HuH-7.5 (cell line): ENCODE measurements at regions not wholly inside any gene's neighbourhood (a gene's known extent, or its start where the extent isn't known, plus 50 kb on each side); places are given as distances from the start of the nearest gene placed in this dataset.

Experiments used
- DNase-seq: peaks from one replicate; pipeline ENCODE4 v3.0.0; 2011; ENCODE audit warnings: low spot score

DNA sequence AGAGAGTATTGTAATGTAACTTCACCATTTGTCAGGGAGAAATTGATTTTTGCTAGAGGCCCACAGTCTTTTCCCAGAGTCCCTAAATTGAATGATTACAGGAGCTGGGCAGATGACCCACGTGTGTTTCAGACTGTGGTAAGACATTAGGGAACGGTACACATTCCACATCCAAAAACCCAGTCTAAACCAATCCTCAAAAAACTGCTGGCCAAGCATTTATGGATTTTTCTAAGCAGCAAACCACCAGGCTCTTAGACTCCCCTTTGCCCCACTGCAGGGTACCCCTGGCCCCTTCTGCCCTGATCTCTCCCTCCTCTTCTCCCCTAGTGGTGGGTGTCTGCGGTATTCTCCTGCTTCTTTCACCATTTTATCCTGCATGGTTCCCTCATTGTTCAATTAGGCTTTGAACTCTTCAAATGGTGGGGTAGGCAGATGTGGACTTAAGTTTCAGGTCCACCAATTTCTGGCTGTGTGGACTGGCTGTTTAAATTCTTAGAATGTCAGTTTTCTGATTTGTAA is 135.5 kb upstream of the SORCS3 start:
- DNase-seq = no peak

DNA sequence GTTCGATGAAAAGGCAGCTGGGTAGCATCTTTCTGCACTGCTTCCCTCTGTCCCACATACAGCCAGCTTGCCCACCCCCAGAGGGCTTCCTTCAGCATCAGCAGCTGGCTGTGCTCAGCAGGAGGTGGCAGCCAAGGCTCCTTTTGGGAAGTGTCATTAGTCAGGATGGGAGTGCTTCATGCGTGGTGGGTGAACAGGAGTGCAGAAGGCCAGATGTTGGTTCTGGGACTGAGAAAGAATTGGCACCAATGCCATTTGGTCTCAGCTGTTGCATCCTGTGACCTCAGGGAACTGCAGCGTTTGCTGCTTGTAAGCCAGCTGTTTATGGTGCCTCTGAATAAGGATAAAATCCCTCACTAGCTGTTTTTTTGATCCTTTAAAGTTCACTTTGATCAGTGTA is 131.1 kb upstream of the SORCS3 start:
- DNase-seq = no peak

DNA sequence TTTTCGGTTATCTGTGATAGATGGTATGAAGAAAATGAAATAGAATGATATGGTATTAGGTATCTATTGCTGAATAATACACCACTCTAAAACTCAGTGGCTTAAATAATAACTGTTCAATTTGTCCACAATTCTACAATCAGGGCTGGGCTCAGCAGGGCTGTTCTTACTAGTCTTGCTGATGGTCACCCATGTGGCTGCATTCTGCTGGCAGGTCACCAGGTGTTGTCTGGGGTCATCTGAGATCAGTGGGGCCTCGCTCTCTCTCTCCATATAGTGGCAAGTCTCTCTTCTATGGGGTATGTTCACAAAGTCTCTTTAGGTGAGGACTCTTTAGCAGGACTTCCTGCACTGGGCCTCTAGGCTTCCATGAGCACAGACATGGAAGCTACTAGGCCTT is 130.4 kb upstream of the SORCS3 start:
- DNase-seq = no peak

DNA sequence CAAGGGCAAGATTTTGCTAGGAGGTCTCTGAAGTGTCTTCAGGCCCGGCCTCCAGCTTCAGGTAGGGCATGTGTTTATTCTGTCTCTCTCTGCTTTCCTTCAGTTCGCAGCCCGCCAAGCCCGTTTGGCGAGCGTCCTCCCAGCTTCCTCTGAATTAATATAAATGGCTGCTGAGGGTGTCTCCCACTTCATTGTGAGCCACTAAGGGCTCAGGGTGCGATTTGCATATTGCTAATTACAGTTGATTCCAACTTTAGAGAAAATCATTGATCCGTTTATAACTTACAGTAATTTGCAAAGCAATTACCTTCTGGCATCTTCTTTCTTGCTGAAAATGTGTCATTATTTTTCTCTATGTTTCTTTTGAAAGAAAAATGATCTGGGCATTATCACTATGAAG is 128.3 kb upstream of the SORCS3 start:
- no peak for DNase-seq

DNA sequence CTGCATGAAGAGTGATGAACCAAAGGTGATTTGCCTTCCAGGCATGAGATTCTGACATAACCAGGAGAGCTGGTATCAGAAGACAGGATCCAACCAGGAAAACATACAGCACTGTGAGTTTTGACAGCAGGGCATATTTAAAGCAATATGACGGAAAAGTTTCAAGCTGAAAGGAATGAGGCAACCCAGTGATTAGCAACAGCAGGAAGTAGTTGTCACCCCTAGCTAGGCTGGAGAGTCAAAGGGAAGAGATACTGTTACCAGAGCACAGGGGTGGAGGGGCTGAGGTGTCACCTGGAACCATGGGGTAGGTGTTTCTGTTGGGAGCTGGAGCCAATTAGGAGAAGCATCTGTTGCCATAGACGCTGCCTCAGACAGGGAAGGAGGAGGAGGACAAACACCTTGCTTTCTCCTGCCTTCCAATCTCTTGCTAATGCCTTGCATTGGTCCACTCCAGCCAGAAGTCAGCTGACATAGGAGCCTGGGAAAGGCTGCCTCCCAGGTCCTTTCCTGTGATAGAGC is 125.4 kb upstream of the SORCS3 start:
- no peak for DNase-seq

- DNase-seq = no peak
These were observed 124.1 kb upstream of the SORCS3 start for GRCh38 chr10:104516986-104517385.

DNA sequence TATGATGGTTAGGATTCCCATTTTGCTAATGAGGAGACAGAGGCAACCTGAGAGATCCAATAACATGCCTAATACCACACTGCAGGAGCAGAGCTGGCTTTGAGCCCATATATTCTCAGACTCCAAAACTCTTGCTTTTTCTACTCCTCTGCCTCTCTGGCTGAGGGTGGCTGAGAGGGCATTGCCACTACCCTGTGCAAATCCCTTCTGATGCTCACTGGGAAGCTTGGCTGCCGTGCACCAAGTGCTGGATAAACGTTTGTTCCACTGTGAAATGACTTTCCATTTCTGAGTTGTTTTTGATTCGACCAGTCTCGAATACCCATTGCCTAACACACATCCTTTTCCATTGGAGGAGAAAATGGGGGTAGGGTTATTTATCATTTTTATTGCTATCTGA is 123.1 kb upstream of the SORCS3 start:
- DNase-seq = no peak

DNA sequence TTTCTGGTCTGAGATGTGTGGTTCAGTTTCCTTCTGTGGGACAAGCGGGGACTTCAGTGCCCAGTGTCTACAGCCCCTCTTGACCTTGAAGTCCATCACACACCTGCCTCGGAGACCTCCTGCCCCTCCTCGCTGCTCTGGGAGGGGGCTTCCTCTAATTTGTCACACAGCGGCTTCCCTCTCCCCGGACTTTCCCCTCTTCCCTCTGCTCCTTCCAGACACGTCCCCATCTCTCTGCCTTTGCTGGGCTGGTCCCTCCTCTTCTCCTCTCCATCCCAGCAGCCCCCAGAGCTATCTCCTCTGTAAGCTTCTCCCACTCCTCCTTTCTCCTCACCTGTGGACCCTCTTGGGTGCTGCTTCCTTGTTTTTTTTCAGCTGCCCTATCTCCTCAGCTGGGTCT is 122.2 kb upstream of the SORCS3 start:
- DNase-seq = no peak

DNA sequence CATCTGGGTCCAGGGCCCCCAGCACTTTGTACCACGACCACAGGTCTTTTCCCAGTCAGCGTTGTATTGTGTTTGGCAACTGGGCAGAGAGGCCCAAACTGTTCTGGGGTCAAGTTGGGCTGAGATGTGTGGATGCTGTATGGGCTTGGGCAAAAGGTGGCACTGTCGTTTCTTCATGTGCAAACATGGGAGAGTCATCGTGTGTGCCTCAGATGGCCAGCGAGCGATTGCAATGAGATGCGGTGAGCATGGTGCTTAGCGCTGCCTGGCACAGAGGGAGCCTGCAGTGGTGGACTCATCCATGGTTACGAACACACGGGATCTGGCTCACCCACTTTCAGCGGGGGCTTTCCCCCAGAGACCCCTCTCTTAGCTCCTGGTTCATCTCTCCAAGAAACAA is 120.4 kb upstream of the SORCS3 start:
- no peak for DNase-seq

DNA sequence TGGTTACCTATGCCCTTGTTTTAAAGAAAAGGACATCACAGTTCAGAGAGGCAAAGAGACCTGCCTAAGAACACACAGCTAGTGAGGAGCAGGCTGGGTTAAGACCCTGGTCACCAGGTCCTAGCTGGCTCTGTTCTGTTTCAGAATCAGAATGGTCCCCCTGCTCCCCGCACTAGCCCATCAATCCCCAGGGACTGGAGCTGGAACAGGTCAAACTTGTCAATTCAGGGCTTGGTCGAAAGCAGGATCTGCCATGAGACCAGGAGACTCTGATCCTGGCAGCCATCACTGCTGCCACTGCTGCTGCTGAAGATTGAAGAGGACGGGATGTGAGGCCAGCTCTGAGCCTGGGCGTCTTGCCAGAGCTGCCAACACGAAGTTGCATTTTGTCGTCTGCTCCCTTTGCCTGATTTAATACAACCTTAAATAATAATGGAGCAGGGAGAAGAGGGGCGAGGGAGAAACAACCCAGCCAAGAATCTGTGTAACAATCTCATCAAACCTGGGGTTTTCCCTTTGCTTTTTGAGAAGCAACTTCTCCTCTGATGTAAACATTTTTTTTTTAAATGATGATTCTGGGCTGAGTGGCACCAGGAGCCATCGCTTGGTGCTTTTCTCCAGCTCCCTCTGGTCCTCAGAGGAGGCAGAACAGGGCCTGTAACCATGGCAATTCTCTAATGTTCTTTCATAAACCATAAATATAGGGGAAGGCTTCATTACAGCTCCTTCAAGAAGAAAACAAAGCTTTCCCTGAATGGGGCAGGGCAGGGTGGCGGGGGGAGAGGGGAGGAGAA is 119.0 kb upstream of the SORCS3 start:
- DNase-seq = no peak

DNA sequence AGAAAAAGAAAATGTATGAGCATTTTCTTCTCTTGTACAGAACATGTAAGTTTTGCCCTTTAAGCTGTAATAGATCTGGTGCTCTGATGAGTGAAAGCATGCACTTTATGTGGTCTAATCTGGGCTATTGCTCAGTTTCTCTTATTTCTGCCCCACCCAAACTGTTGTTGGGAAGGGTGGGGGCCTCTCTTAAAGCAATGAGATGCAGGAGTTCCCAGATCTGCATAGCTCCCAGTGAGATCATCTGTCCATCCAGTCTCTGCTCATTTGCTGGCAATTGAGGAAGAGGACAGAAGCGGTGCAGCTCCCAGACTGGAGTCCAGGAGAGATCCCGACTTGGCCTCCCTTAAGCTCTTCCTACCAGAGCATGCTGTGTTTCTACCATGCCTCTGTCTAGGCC is 114.9 kb upstream of the SORCS3 start:
- DNase-seq = no peak

GRCh38 chr10:104527013-104527412 is 114.1 kb upstream of the SORCS3 start:
- DNase-seq = no peak

- no peak for DNase-seq
These were observed 100.9 kb upstream of the SORCS3 start for GRCh38 chr10:104540181-104540580.

DNA sequence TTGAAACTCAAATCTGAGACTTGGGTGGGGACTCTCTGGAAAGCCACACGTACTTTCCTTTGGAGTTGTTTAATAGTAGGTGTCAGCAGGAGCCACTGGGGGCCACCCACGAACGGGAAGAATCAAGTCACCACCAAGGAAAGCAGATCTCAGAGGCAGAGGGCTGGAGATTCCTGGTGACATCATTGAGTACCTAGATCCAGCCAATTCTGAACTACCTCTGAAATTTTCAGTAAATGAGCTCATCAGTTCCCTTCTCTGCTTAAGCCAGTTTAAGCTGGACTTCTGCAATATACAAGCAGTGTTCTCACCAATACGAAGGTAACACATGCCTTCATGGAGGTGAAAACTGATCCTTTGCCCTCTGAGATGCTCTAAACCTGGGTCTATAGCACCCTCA is 99.3 kb upstream of the SORCS3 start:
- no peak for DNase-seq

DNA sequence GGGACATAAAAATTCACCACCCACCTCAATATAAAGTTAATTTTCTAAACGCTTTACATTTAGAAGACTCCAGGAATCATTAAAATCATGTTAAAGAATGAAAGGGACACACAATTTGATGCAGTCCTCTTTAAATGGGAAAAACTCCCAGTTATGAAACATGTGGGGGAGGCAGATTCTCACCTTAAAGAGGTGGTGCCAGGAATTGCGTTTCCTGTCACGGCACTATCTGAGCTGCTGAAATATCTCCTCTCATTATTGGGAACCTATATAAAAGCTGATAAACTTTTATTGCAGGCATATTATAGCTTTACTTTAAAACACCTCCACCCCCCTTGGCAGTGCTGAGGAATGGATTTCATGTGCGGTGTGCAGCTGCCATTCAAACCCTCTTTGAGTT is 94.8 kb upstream of the SORCS3 start:
- DNase-seq = no peak

DNA sequence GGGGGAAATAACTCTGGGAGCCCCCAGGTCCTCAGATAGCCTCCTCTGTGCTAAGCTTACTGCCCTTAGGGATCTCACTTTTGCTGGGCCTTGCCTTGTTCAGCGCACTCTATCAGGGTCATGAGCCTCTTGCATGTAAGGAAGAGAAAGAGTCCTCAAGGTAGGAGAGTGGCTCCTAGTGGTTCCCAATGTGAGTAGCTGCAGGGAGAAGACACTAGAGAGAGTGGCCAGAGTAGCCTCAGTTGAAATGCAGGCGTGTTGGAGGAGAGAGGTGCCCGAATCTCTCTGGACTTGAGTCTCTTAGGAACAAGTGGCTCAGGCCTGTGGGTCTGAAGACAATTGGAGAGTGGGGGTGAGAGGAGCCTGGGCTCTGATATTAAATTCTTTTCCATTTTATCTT is 94.3 kb upstream of the SORCS3 start:
- no peak for DNase-seq

DNA sequence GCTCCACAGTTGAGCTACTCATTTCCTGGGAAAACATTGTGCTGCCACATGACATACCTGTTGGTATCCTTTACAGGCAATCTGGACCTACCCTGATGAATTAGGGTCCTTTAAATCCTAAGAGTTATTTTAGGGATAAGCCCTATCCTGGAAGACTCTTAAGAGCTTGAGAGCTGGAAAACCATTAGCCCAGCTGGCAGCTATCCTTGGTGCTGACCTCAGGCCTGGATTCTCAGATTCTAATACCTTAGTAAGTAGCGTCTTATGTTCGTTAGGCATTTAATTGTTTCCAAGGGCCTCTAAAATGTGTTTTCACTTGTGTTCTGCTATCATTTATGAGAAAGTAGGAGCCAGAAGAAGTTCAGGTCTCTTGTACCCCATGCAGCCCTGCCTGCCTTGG is 93.0 kb upstream of the SORCS3 start:
- no peak for DNase-seq

DNA sequence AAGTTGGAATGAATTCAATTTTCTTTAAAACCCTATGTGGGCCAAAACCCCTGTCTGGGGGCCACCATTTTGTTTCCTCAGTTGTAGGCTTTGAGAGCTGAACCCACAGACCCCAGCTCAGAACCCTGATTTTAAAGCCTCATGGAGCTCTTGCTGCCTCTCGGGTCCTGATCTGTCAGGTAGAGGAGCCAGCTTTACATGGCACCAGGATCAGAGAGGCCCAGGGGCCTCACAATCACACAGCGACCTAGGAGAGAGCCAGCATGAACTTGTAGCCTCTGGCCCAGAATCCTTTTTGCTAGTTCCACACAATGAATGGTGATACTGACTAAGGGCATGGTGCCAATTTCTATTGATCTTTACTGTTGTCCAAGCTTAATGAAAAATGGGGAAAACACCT is 84.3 kb upstream of the SORCS3 start:
- DNase-seq = no peak

- DNase-seq = no peak
These were observed 83.1 kb upstream of the SORCS3 start for GRCh38 chr10:104557966-104558365.

- DNase-seq = no peak
These were observed 81.2 kb upstream of the SORCS3 start for GRCh38 chr10:104559935-104560334.

DNA sequence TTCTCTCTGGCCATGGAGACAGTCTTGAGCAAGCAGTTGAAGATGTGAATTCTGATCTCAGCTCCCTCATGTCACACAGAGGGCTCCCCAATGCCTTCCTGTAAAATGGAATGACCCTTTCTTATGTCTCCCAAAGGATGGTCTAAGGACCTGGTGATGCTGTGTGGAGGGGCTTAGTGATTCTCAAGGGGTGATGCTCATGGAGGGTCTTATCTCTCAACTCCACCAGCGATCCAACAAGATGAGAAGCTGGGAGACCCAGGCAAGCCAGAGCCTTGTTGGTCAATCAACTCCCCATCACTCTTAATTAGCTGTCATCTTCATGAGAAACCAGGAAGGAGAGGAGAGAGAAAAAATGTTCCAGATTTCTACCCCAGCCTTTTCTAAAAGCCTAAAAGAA is 78.0 kb upstream of the SORCS3 start:
- no peak for DNase-seq

- no peak for DNase-seq
These were observed 77.5 kb upstream of the SORCS3 start for GRCh38 chr10:104563548-104563947.

DNA sequence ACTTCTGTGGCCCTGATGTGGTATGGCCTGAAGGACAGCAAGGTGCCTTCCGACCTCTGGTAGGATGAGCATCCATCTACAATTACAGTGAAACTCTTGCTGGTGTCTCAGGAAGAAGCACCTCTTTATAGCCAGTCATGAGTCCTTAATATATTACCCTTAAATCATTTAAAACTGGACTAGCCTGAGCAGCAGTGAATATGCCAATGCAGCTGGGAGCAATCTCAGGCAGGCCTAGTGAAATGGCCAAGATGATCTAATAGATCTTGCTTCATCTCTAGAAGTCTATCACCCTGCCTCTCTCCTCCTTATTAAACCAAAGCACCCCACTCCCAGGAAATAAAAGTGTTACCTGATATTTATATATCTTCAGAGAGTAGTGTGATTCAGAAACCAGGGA is 66.7 kb upstream of the SORCS3 start:
- no peak for DNase-seq

GRCh38 chr10:104574838-104575237 is 66.3 kb upstream of the SORCS3 start:
- DNase-seq = no peak
